GM12878 (cell line): ENCODE measurements at regions not wholly inside any gene's neighbourhood (a gene's known extent, or its start where the extent isn't known, plus 50 kb on each side); places are given as distances from the start of the nearest gene placed in this dataset.

Experiments used
- ATAC-seq: fragments of 200-7000 bp; cut with Tn5 transposase; 3 replicates; pipeline ENCODE4 v1.9.1; 2020; ENCODE audit warnings: mild to moderate bottlenecking, moderate library complexity
- BruUV-seq: library from RNA; stranded (reverse); fragments of 400-500 nt; replicated peaks from 2 replicates; lab custom pipeline; 2021; lab: Mats Ljungman, UMichigan
- CTCF ChIA-PET: fragments of 300-600 bp; sonication (Branson Sonifier 250); formaldehyde crosslinking; extraction: SDS; loops from one replicate; lab custom pipeline; 2021; ENCODE audit warnings: inconsistent platforms; lab: Yijun Ruan, JAX
- POLR2A ChIA-PET: fragments of 350-600 bp; formaldehyde crosslinking; extraction: SDS; loops from one replicate; lab custom pipeline; 2021; ENCODE audit warnings: inconsistent platforms; lab: Charles Lee
- RAD21 ChIA-PET: fragments of 300-600 bp; sonication (Branson Sonifier 250); formaldehyde crosslinking; loops from one replicate; lab custom pipeline; 2023; ENCODE audit warnings: antibody characterized with exemption; ENCODE audit not compliant: unreplicated experiment; lab: Charles Lee
- SMC1A ChIA-PET: fragments of 300-600 bp; sonication (Branson Sonifier 250); formaldehyde crosslinking; loops from one replicate; lab custom pipeline; 2023; ENCODE audit not compliant: unreplicated experiment, uncharacterized antibody; lab: Charles Lee
- DNase-seq: peaks from one replicate; pipeline ENCODE4 v3.0.0-alpha.2; 2011; ENCODE audit warnings: low read depth, low spot score
- FAIRE-seq: peaks from 3 replicates; lab custom pipeline; 2011; peaks lifted over from hg19 to GRCh38; lab: Jason Lieb, UNC
- H2AFZ ChIP-seq: 2 replicates; pipeline ENCODE4 v1.6.0; 2011; ENCODE audit warnings: low read depth, low read length, control low read depth; ENCODE audit not compliant: control insufficient read depth
- H3K27ac ChIP-seq: 2 replicates; pipeline ENCODE4 v1.5.1; 2011; ENCODE audit warnings: control low read depth; ENCODE audit not compliant: control insufficient read depth, insufficient read depth
- H3K27me3 ChIP-seq, 2 experiments: replicated peaks in 1 of 2; 2 replicates each; pipeline versions ENCODE4 v1.6.0 to v1.6.1; 2011; ENCODE audit warnings: low read length in 1 of 2; ENCODE audit not compliant: control insufficient read depth in 2 of 2, insufficient read depth in 2 of 2
- H3K36me3 ChIP-seq, 2 experiments: 2 replicates each; pipeline ENCODE4 v1.5.1; 2011; ENCODE audit warnings: low read length in 1 of 2; ENCODE audit not compliant: control insufficient read depth in 2 of 2, insufficient read depth in 2 of 2
- H3K4me1 ChIP-seq: 2 replicates; pipeline ENCODE4 v1.6.1; 2011; ENCODE audit warnings: mild to moderate bottlenecking, low read length, moderate library complexity, mixed read lengths; ENCODE audit not compliant: control insufficient read depth, insufficient read depth
- H3K4me2 ChIP-seq: 2 replicates; pipeline ENCODE4 v1.6.0; 2011; ENCODE audit warnings: control low read depth; ENCODE audit not compliant: control insufficient read depth, insufficient read depth
- H3K4me3 ChIP-seq: fragments of 200-600 bp; sonication (generic); 2 replicates; pipeline ENCODE4 v1.5.1; 2016
- H3K79me2 ChIP-seq: 2 replicates; pipeline ENCODE4 v1.6.0; 2011; ENCODE audit warnings: low read length; ENCODE audit not compliant: control insufficient read depth, insufficient read depth
- H3K9ac ChIP-seq: 2 replicates; pipeline ENCODE4 v1.8.0; 2011; ENCODE audit warnings: low read length, control low read depth, mixed read lengths; ENCODE audit not compliant: control insufficient read depth, insufficient read depth
- H3K9me3 ChIP-seq: replicated peaks from 3 replicates; pipeline ENCODE4 v1.5.1; 2011; ENCODE audit warnings: mild to moderate bottlenecking, low read length; ENCODE audit not compliant: control insufficient read depth, insufficient read depth
- H4K20me1 ChIP-seq: 2 replicates; pipeline ENCODE4 v1.6.0; 2011; ENCODE audit not compliant: control insufficient read depth, insufficient read depth
- BMI1 ChIP-seq: fragments of 450-650 bp; IDR thresholded peaks from 2 replicates; pipeline ENCODE4 v1.6.1; 2016; ENCODE audit warnings: mild to moderate bottlenecking, moderate library complexity, borderline replicate concordance
- CBX3 ChIP-seq: fragments of 200-600 bp; sonication (generic); IDR thresholded peaks from 2 replicates; pipeline ENCODE4 v1.6.1; 2016; ENCODE audit warnings: low read depth, borderline replicate concordance
- CBX5 ChIP-seq: sonication (generic); IDR thresholded peaks from 2 replicates; pipeline ENCODE4 v1.6.1; 2016; ENCODE audit warnings: low read depth, moderate library complexity, mild to moderate bottlenecking, inconsistent platforms
- CHD4 ChIP-seq: fragments of 200-600 bp; sonication (generic); IDR thresholded peaks from 2 replicates; pipeline ENCODE4 v1.6.1; 2016; ENCODE audit warnings: mild to moderate bottlenecking
- CREM ChIP-seq: IDR thresholded peaks from 2 replicates; pipeline ENCODE4 v1.6.1; 2014; ENCODE audit warnings: antibody characterized with exemption, low read depth
- FOXM1 ChIP-seq: IDR thresholded peaks from 2 replicates; pipeline ENCODE4 v1.6.1; 2012; ENCODE audit warnings: low read depth, mild to moderate bottlenecking, inconsistent platforms, low read length, moderate library complexity
- HDAC6 ChIP-seq: fragments of 200-600 bp; sonication (generic); IDR thresholded peaks from one replicate; pipeline ENCODE4 v1.8.0; 2017; ENCODE audit warnings: antibody characterized with exemption; ENCODE audit not compliant: unreplicated experiment
- RUNX3 ChIP-seq: IDR thresholded peaks from 2 replicates; pipeline ENCODE4 v1.6.1; 2012; ENCODE audit warnings: low read length, inconsistent platforms
- SREBF2 ChIP-seq: IDR thresholded peaks from 2 replicates; pipeline ENCODE4 v1.6.1; 2012; ENCODE audit warnings: mild to moderate bottlenecking, low read length
- STAT1 ChIP-seq: fragments of 450-650 bp; conservative IDR thresholded peaks from 2 replicates; pipeline ENCODE4 v1.6.1; 2014; ENCODE audit warnings: antibody characterized with exemption, mild to moderate bottlenecking
- TBL1XR1 ChIP-seq: IDR thresholded peaks from 2 replicates; pipeline ENCODE4 v1.6.1; 2012; ENCODE audit warnings: low read depth, low read length, improper control_type of control experiment
- WGBS: methylation state at CpG from one replicate; pipeline ENCODE4 v1.1.6; 2016; ENCODE audit warnings: low lambda C conversion rate; ENCODE audit not compliant: insufficient replicate concordance, insufficient coverage; ENCODE audit errors: missing lambda C conversion rate; 5-methylcytosine and 5-hydroxymethylcytosine counted together
- in situ Hi-C: fragments of 300-500 bp; cut with MboI; formaldehyde crosslinking; loops from 9 replicates; pipeline ENCODE4 v1.14.3; 2018; ENCODE audit warnings: mixed read lengths
- intact Hi-C: fragments of 100-400 bp; cut with micrococcal nuclease; formaldehyde crosslinking; loops from one replicate; pipeline ENCODE4 v1.14.2; 2022; ENCODE audit not compliant: unreplicated experiment
- TF ChIP-seq, protein P1 (sequence below): IDR thresholded peaks from 2 replicates; pipeline ENCODE4 v1.6.1; 2011; ENCODE audit warnings: mild to moderate bottlenecking, low read depth, low read length, moderate library complexity; ENCODE audit not compliant: insufficient replicate concordance
- TF ChIP-seq, protein P2 (sequence below), 3 experiments: IDR thresholded peaks in 2 of 3; conservative IDR thresholded peaks in 1 of 3; 2 replicates each; pipeline ENCODE4 v1.5.1; 2011; ENCODE audit warnings: low read depth in 3 of 3, low read length in 3 of 3, mild to moderate bottlenecking in 3 of 3, control low read depth in 2 of 3, moderate library complexity in 2 of 3, inconsistent platforms in 1 of 3, mixed read lengths in 1 of 3; ENCODE audit not compliant: control insufficient read depth in 2 of 3, insufficient read depth in 1 of 3; ENCODE audit errors: extremely low read depth in 1 of 3
- TF ChIP-seq, protein P3 (sequence below): IDR thresholded peaks from 2 replicates; pipeline ENCODE4 v1.6.1; 2012; ENCODE audit warnings: low read depth, low read length, improper control_type of control experiment
- TF ChIP-seq, protein P4 (sequence below): fragments of 450-650 bp; IDR thresholded peaks from 2 replicates; pipeline ENCODE4 v1.6.1; 2017; ENCODE audit warnings: mild to moderate bottlenecking

DNA sequence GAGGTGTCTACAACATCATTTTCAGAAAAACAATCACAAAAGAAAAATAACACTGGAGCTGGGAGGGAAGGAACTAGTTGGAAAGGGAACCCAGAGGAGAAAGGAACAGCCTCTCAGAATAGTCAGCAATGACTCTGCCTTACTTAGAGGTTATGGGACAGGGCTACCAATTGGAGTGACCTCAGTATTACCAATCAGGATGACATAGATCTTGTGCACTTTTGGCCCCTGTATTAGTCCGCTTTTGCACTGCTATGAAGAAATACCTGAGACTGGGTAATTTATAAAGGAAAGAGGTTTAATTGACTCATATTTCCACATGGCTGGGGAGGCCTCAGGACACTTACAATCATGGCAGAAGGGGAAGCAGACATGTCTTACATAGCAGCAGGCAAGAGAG, 99.7 kb upstream of the SDK1 start (continued):
- TF ChIP-seq CHD4 (no peak), CREM (no peak), HDAC6 (no peak)
- TF ChIP-seq, protein P1, sequence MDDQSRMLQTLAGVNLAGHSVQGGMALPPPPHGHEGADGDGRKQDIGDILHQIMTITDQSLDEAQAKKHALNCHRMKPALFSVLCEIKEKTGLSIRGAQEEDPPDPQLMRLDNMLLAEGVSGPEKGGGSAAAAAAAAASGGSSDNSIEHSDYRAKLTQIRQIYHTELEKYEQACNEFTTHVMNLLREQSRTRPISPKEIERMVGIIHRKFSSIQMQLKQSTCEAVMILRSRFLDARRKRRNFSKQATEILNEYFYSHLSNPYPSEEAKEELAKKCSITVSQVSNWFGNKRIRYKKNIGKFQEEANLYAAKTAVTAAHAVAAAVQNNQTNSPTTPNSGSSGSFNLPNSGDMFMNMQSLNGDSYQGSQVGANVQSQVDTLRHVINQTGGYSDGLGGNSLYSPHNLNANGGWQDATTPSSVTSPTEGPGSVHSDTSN: no peak
- TF ChIP-seq, protein P2, sequence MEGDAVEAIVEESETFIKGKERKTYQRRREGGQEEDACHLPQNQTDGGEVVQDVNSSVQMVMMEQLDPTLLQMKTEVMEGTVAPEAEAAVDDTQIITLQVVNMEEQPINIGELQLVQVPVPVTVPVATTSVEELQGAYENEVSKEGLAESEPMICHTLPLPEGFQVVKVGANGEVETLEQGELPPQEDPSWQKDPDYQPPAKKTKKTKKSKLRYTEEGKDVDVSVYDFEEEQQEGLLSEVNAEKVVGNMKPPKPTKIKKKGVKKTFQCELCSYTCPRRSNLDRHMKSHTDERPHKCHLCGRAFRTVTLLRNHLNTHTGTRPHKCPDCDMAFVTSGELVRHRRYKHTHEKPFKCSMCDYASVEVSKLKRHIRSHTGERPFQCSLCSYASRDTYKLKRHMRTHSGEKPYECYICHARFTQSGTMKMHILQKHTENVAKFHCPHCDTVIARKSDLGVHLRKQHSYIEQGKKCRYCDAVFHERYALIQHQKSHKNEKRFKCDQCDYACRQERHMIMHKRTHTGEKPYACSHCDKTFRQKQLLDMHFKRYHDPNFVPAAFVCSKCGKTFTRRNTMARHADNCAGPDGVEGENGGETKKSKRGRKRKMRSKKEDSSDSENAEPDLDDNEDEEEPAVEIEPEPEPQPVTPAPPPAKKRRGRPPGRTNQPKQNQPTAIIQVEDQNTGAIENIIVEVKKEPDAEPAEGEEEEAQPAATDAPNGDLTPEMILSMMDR (IDR thresholded peaks at IDR 0.05 in 2 of 3, conservative IDR thresholded peaks at IDR 0.05 in 1 of 3; ENCODE audit: control insufficient read depth in 2 of 3, extremely low read depth in 1 of 3, insufficient read depth in 1 of 3, low read depth in 3 of 3, low read length in 3 of 3): no peak
- TF ChIP-seq, all 136 proteins: peak for 0

DNA sequence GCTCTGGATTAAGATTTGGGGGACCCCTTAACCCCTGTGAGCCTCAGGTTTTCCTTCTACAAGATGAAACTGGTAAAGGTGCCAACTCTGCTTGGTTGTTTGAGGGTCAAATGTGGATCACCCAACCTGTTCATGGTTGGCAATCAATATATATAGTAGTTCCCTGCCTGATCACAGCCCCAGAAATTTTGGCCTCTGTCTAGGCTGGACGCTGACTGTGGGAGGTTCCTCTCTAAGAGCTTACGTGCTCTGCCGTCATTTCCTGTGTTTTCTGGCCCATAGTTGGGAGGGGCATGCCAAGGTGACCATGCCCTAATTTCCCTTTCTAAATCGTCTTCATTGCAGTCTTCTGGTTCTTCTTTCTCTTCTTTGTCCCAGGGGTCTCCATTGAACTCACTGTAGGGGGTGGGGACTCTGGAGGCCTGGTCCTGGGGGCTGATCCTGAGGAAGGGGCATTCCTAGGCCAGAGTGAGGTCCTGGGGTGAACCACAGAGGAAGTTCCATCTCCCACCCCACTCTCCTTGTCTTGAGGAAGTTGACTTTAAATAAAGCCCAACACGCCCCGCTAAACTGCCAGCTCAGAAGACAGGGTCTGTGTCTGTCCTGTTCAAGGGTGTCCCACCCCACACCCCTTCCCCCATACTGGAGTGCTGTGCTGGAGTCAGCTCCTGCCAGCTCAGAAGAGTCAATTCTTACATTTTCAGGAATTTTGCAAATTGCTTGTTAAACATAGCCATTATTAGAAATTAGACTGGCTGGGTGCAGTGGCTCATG, 98.9 kb upstream of the SDK1 start:
- H3K79me2 ChIP-seq: no peaks in the 10 kb centered on the region
- no peak overlapping the region for H2AFZ ChIP-seq
- H3K4me3 ChIP-seq: no peak overlapping the region
- no TSS peak for BruUV-seq
- H3K27me3 ChIP-seq: no peaks in the 10 kb centered on the region
- SMC1A ChIA-PET: no interaction called here
- no peak overlapping the region for H3K9ac ChIP-seq
- H3K9me3 ChIP-seq: no peaks in the 10 kb centered on the region; the same call in 2 of the 3 replicates
- H4K20me1 ChIP-seq: no peaks in the 10 kb centered on the region
- H3K36me3 ChIP-seq: no peaks in the 10 kb centered on the region
- H3K4me2 ChIP-seq: no peak overlapping the region
- FAIRE-seq: no peak
- H3K4me1 ChIP-seq: no peaks in the 10 kb centered on the region
- DNase-seq: no peak
- CTCF ChIA-PET: no interaction called here
- in situ Hi-C loops (no loop called here), intact Hi-C loops (loop anchor here (10.0 kb wide), 1 partner anchor 1883 kb away; no protein-coding TSS in a partner anchor)
- H3K27ac ChIP-seq: no peak overlapping the region
- RAD21 ChIA-PET: no interaction called here
- no peak for ATAC-seq
- WGBS: 10% methylated on average over 6 of the region's 6 CpGs
- POLR2A ChIA-PET: no interaction called here
- TF ChIP-seq TBL1XR1 (no peak), FOXM1 (no peak), RUNX3 (no peak), SREBF2 (no peak), CBX5 (no peak), BMI1 (no peak), CBX3 (no peak), STAT1 (no peak)
- TF ChIP-seq, protein P3, sequence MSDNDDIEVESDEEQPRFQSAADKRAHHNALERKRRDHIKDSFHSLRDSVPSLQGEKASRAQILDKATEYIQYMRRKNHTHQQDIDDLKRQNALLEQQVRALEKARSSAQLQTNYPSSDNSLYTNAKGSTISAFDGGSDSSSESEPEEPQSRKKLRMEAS: no peak
- TF ChIP-seq, protein P1: no peak
- TF ChIP-seq, protein P4, sequence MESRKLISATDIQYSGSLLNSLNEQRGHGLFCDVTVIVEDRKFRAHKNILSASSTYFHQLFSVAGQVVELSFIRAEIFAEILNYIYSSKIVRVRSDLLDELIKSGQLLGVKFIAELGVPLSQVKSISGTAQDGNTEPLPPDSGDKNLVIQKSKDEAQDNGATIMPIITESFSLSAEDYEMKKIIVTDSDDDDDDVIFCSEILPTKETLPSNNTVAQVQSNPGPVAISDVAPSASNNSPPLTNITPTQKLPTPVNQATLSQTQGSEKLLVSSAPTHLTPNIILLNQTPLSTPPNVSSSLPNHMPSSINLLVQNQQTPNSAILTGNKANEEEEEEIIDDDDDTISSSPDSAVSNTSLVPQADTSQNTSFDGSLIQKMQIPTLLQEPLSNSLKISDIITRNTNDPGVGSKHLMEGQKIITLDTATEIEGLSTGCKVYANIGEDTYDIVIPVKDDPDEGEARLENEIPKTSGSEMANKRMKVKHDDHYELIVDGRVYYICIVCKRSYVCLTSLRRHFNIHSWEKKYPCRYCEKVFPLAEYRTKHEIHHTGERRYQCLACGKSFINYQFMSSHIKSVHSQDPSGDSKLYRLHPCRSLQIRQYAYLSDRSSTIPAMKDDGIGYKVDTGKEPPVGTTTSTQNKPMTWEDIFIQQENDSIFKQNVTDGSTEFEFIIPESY: no peak
